ENCODE measurements at regions not wholly inside any gene's neighbourhood (a gene's known extent, or its start where the extent isn't known, plus 50 kb on each side); places are given as distances from the start of the nearest gene placed in this dataset.
"Not testable (repeated sequence)": the region's sequence is repeated elsewhere in the genome, so short reads cannot be mapped to it uniquely, and the experiment has no call there.

DNA sequence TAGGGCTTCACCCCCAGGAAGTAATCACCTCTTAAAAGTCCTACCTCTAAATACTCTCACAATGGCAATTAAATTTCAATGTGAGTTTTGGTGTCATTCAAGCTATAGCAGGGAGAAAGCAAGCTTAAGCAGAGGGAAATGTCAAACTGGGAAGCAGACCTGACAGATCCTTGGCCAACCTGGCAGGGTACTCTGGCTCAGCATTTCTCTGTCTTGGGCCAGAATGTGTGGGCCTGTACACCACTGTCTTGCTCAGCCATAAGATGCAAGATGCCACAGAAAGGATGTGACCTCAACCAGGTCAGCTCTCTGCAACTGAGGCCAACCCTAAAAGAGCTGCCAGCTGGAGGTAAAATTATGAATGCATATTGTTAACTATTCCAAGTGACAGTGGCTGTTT is 130.6 kb upstream of the CMC1 start:
- DNase-seq: no peak

DNA sequence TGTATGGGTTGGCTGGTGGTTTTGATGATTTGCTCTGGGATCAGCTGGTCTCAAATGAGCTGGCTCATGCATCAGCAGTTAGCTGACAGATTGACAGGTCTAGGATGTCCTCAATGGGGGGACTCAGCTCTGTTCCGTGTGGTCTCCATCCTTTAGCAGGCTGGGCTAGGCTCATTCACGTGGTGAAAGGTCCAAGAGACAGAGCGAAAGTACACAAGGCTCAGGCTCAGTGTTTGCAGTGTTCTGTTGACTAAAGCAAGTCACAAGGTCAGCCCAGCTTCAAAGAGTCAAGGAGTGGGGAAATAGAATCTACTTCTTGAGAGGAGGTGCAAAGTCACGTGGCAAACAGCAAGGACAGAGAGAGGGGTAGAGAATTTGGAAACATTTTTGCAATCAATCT is 126.5 kb upstream of the CMC1 start:
- DNase-seq: no peak

- DNase-seq: no peak
Observed at GRCh38 chr3:28115316-28115715, 126.1 kb upstream of the CMC1 start.

GRCh38 chr3:28117598-28117997 is 123.8 kb upstream of the CMC1 start:
- DNase-seq: no peak

DNA sequence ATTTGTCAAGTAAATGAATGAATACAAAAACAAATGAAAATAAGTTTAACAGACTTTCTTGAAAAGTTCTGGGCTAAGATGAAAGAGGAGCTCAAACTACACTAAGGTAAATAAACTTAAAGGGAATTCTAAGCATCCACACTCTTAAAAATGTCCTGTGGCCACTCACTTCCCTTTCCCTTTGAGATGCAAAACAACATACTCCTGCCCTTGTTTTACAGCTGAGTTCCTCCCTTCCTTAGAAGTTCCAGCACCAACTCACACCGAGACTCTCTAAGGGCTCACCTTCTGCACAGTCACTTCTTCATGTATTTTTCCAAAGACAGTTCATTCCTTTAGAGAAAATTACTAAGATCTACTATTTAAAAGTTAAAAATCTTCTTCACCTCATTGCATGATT is 123.3 kb upstream of the CMC1 start:
- DNase-seq: no peak

GRCh38 chr3:28122227-28122626 is 119.2 kb upstream of the CMC1 start:
- DNase-seq: no peak

DNA sequence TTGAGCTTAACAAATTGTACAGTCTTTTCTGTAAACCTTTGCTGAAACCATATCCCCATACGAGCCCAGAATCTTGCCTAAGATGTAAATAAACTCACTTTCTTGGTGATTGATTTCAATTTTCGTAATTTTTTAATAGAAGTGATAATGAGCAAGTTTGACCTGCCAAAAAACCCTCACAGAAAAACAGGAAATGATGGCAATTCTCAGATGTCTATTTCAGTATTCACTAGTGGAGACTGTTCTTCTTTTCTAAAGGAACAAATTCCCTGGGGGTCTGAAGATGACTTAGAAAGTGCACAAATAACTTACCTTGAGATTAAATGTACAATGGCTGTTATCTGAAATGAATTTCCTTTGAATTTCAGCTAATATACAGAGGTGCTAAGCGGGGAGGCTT is 116.5 kb upstream of the CMC1 start:
- DNase-seq: no peak

DNA sequence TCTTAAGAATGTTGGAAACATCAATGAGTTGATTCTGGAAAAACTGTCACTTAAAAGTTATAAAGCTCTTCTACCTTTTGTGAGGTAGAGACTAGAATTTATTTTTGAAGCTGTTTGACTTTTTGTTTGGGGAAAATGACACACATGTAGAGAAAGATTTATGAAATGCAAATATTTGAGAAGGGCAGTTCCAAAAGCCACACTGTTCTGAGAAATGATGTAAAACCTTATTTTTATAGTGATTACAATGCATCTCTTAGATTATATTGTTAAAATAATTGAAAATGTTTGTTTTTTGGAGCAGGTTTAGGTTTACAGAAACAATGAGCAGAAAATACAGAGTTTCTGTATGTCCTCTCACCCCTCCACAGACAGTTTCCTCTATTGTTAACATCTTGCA is 116.1 kb upstream of the CMC1 start:
- DNase-seq: no peak

DNA sequence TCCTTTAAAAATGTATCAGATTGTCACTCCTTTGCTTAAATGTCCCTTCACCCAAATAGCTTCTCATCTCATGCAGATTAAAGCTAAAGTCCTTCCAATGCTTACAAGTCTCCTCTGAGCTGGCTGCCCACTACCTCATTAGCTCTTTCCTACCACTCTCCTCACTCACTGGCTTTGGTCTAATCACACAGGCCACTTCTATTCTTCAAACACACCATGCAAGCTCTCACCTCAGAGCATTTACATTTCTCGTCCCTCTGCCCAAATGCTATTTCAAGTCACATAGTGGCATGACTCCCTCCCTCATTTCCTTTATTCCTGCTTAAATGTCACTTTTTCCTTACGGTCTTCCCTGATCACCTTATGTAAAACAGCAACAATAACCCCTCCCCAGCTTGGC is 110.6 kb upstream of the CMC1 start:
- no peak for DNase-seq

- DNase-seq: no peak
Observed at GRCh38 chr3:28132941-28133340, 108.5 kb upstream of the CMC1 start.

DNA sequence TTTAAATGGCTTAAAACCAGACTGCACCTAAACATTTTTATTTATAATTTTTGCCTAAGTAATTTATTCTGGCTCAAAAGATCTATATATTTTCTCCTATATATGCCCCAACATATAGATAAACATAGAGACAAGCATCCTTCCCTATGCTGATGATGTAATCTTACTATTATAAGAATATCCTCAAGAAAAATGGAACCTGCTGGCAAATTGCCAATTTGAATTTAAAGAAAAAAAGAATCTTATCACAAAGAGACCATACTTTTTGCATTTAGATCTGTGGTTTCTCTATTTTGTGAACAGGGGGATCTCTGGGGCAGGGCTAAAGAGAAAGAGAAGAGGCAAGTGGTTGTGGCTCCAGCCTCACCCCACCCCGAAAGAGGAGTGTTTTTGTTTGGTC is 107.2 kb upstream of the CMC1 start:
- no peak for DNase-seq

GRCh38 chr3:28134792-28135375 is 106.5 kb upstream of the CMC1 start:
- no peak for DNase-seq

DNA sequence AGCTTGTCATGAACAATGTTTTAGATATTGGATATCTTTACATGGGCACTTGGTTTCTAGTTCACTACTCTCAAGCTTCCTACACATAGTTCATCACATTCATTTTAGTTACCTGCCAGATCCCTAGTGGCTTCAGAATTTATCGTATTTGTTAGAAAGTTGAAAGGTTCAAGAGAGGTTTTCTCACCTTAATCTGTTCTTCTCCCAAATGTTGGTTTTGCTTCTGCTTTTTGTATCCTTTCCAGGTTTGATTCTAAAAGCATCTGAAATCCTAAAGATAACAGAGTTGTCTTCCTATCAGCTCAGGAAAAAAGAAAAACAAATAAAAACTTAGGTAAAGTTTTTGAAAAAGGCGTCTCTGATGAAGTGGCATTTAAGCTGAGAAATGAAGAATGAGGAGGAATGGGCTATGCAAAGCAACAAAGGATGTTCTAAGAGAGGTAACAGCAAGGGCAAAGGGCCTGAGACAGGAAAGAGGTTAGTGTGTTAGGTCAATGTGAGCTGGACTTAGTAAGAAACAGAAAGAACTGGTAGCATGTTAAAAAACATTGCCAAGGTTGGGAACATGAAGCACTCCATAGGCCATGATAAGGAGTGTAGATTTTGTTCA is 104.7 kb upstream of the CMC1 start:
- no peak for DNase-seq

- no peak for DNase-seq
Observed at GRCh38 chr3:28138043-28138610, 103.3 kb upstream of the CMC1 start.

GRCh38 chr3:28139288-28139687 is 102.1 kb upstream of the CMC1 start:
- no peak for DNase-seq

DNA sequence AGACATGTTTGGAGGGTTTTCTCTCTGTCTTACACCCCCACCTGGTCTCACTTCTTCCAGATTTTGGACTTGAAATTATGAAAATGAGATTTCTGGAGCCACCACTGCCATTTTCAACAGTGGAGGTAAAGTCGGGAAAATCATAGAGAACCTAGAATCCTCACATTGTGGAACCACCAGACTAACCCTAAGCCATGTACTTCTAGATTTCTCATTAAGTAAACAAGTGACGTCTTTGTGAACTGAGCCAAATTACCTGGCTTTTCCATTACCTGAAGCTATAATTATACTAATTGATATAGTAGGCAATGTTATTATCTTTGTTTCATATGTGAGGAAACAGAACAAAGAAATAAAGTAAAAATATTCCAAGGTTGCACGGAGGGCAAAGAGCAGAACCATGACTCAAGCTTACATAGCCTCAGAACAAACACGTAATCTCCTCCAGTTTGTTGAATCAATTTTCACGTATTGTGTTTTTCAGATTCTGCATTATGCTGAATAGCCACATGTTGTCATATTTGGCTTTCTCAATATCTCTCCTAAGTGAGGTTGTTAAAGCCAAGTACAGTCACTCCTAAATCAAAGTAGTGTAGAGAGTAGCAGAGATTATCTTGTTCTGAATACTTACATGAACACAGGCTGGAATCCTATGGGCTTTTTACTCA is 101.3 kb upstream of the CMC1 start:
- DNase-seq: no peak

- no peak for DNase-seq
Observed at GRCh38 chr3:28140664-28141063, 100.8 kb upstream of the CMC1 start.

- no peak for DNase-seq
Observed at GRCh38 chr3:28149960-28150359, 91.5 kb upstream of the CMC1 start.

DNA sequence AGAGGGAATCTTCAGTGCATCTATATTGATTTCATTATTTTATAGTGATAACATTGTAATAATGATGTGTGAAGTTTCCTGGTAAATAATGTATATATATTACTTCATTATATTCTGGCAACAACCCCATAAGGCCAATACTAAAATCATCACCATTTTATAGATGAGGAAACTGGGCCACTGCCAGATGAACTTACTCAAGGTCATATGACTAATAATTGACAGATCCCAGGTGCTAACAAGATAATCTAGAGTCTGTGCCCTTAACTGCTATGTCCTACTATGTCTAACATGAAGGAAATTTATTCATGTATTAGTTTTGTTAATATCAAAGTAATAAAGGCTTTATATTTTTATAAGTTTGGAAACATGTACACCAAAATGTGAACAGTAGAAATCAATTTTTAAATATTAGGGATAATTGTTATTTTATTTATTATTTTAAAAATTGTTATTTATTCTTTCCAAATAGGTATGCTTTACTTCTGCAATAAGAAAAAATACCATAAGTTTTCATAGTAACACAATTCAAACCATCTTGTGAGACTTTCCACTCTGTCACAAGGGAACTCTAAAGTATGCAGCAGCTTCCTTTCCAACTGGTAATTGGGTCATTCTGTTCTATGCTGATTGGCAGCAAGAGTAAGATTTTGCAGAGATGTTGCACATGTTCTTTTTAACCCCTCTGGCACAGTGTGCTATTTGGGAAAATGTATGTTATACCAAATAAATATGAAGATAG is 90.8 kb upstream of the CMC1 start:
- DNase-seq: no peak

DNA sequence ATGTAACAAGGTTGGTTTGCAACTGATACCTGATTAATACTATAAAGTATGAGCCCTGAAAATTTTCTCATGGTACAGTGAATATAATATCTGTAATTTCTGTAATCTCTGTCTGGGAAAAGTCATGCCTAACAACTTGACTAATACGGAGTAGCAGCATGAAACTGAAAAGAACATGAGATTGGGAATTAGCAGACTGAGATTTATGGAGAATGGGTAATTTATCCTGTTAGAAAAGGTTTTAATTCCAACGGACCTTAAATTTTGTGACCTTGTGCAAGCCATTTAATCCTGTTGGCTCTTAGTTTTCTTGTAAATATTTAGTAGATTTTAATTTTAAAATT is 90.2 kb upstream of the CMC1 start:
- DNase-seq: no peak

- no peak for DNase-seq
Observed at GRCh38 chr3:28151608-28152228, 89.7 kb upstream of the CMC1 start.

GRCh38 chr3:28155631-28156030 is 85.8 kb upstream of the CMC1 start:
- DNase-seq: no peak

GRCh38 chr3:28156599-28156998 is 84.8 kb upstream of the CMC1 start:
- DNase-seq: not testable (repeated sequence)
